ENCODE measurements at regions not wholly inside any gene's neighbourhood (a gene's known extent, or its start where the extent isn't known, plus 50 kb on each side); places are given as distances from the start of the nearest gene placed in this dataset.

- TF ChIP-seq EZH2 (IDR thresholded peaks at IDR 0.05; ENCODE audit: borderline replicate concordance, low read depth, low read length, severe bottlenecking) (no peak), CTCF (IDR thresholded peaks at IDR 0.05; ENCODE audit: extremely low read depth in 1 of 2, insufficient read depth in 1 of 2, low read depth in 1 of 2, low read length in 2 of 2) (no peak), POLR2A (IDR thresholded peaks at IDR 0.05; ENCODE audit: low read depth, low read length) (no peak), POLR2AphosphoS5 (IDR thresholded peaks at IDR 0.05; ENCODE audit: insufficient read depth, low read depth, low read length) (no peak), GATA2 (IDR thresholded peaks at IDR 0.05; ENCODE audit: insufficient read depth, insufficient read length, low read depth, low read length) (no peak)
Observed at GRCh38 chr14:106808907-106809306, 1282.5 kb downstream of the TMEM121 start.

Measured in endothelial cell of umbilical vein (primary cell).